GM12878 (cell line): ENCODE measurements at regions not wholly inside any gene's neighbourhood (a gene's known extent, or its start where the extent isn't known, plus 50 kb on each side); places are given as distances from the start of the nearest gene placed in this dataset.
A peak's percentile ranks its signal among the peaks of the same experiment; 100 is the strongest.

Source experiments
- ATAC-seq: fragments of 200-7000 bp; cut with Tn5 transposase; 3 replicates; pipeline ENCODE4 v1.9.1; 2020; ENCODE audit warnings: mild to moderate bottlenecking, moderate library complexity
- BruUV-seq: library from RNA; stranded (reverse); fragments of 400-500 nt; replicated peaks from 2 replicates; lab custom pipeline; 2021; lab: Mats Ljungman, UMichigan
- CTCF ChIA-PET: fragments of 300-600 bp; sonication (Branson Sonifier 250); formaldehyde crosslinking; extraction: SDS; loops from one replicate; lab custom pipeline; 2021; ENCODE audit warnings: inconsistent platforms; lab: Yijun Ruan, JAX
- POLR2A ChIA-PET: fragments of 350-600 bp; formaldehyde crosslinking; extraction: SDS; loops from one replicate; lab custom pipeline; 2021; ENCODE audit warnings: inconsistent platforms; lab: Charles Lee
- RAD21 ChIA-PET: fragments of 300-600 bp; sonication (Branson Sonifier 250); formaldehyde crosslinking; loops from one replicate; lab custom pipeline; 2023; ENCODE audit warnings: antibody characterized with exemption; ENCODE audit not compliant: unreplicated experiment; lab: Charles Lee
- SMC1A ChIA-PET: fragments of 300-600 bp; sonication (Branson Sonifier 250); formaldehyde crosslinking; loops from one replicate; lab custom pipeline; 2023; ENCODE audit not compliant: unreplicated experiment, uncharacterized antibody; lab: Charles Lee
- DNase-seq: peaks from one replicate; pipeline ENCODE4 v3.0.0-alpha.2; 2011; ENCODE audit warnings: low read depth, low spot score
- FAIRE-seq: peaks from 3 replicates; lab custom pipeline; 2011; peaks lifted over from hg19 to GRCh38; lab: Jason Lieb, UNC
- H2AFZ ChIP-seq: 2 replicates; pipeline ENCODE4 v1.6.0; 2011; ENCODE audit warnings: low read depth, low read length, control low read depth; ENCODE audit not compliant: control insufficient read depth
- H3K27ac ChIP-seq: 2 replicates; pipeline ENCODE4 v1.5.1; 2011; ENCODE audit warnings: control low read depth; ENCODE audit not compliant: control insufficient read depth, insufficient read depth
- H3K27me3 ChIP-seq, 2 experiments: replicated peaks in 1 of 2; 2 replicates each; pipeline versions ENCODE4 v1.6.0 to v1.6.1; 2011; ENCODE audit warnings: low read length in 1 of 2; ENCODE audit not compliant: control insufficient read depth in 2 of 2, insufficient read depth in 2 of 2
- H3K36me3 ChIP-seq, 2 experiments: 2 replicates each; pipeline ENCODE4 v1.5.1; 2011; ENCODE audit warnings: low read length in 1 of 2; ENCODE audit not compliant: control insufficient read depth in 2 of 2, insufficient read depth in 2 of 2
- H3K4me1 ChIP-seq: 2 replicates; pipeline ENCODE4 v1.6.1; 2011; ENCODE audit warnings: mild to moderate bottlenecking, low read length, moderate library complexity, mixed read lengths; ENCODE audit not compliant: control insufficient read depth, insufficient read depth
- H3K4me2 ChIP-seq: 2 replicates; pipeline ENCODE4 v1.6.0; 2011; ENCODE audit warnings: control low read depth; ENCODE audit not compliant: control insufficient read depth, insufficient read depth
- H3K4me3 ChIP-seq: fragments of 200-600 bp; sonication (generic); 2 replicates; pipeline ENCODE4 v1.5.1; 2016
- H3K79me2 ChIP-seq: 2 replicates; pipeline ENCODE4 v1.6.0; 2011; ENCODE audit warnings: low read length; ENCODE audit not compliant: control insufficient read depth, insufficient read depth
- H3K9ac ChIP-seq: 2 replicates; pipeline ENCODE4 v1.8.0; 2011; ENCODE audit warnings: low read length, control low read depth, mixed read lengths; ENCODE audit not compliant: control insufficient read depth, insufficient read depth
- H3K9me3 ChIP-seq: replicated peaks from 3 replicates; pipeline ENCODE4 v1.5.1; 2011; ENCODE audit warnings: mild to moderate bottlenecking, low read length; ENCODE audit not compliant: control insufficient read depth, insufficient read depth
- H4K20me1 ChIP-seq: 2 replicates; pipeline ENCODE4 v1.6.0; 2011; ENCODE audit not compliant: control insufficient read depth, insufficient read depth
- CTCF ChIP-seq, 3 experiments: IDR thresholded peaks in 2 of 3; conservative IDR thresholded peaks in 1 of 3; 2 replicates each; pipeline ENCODE4 v1.5.1; 2011; ENCODE audit warnings: low read depth in 3 of 3, low read length in 3 of 3, mild to moderate bottlenecking in 3 of 3, control low read depth in 2 of 3, moderate library complexity in 2 of 3, inconsistent platforms in 1 of 3, mixed read lengths in 1 of 3; ENCODE audit not compliant: control insufficient read depth in 2 of 3, insufficient read depth in 1 of 3; ENCODE audit errors: extremely low read depth in 1 of 3
- RFX5 ChIP-seq: IDR thresholded peaks from 2 replicates; pipeline ENCODE4 v1.6.1; 2011; ENCODE audit warnings: low read depth, low read length, improper control_type of control experiment
- TCF12 ChIP-seq: IDR thresholded peaks from 2 replicates; pipeline ENCODE4 v1.6.1; 2011; ENCODE audit warnings: low read depth, mild to moderate bottlenecking, low read length
- ZBED1 ChIP-seq: IDR thresholded peaks from 2 replicates; pipeline ENCODE4 v1.6.1; 2016; ENCODE audit warnings: borderline replicate concordance
- ZBTB11 ChIP-seq: fragments of 450-650 bp; formaldehyde crosslinking; IDR thresholded peaks from 2 replicates; pipeline ENCODE4 v1.5.0; 2022; ENCODE audit warnings: mild to moderate bottlenecking, missing genetic modification characterization
- ZZZ3 ChIP-seq: IDR thresholded peaks from 2 replicates; pipeline ENCODE4 v1.6.1; 2011; ENCODE audit warnings: low read depth; ENCODE audit not compliant: control insufficient read depth, insufficient read length
- WGBS: methylation state at CpG from one replicate; pipeline ENCODE4 v1.1.6; 2016; ENCODE audit warnings: low lambda C conversion rate; ENCODE audit not compliant: insufficient replicate concordance, insufficient coverage; ENCODE audit errors: missing lambda C conversion rate; 5-methylcytosine and 5-hydroxymethylcytosine counted together
- in situ Hi-C: fragments of 300-500 bp; cut with MboI; formaldehyde crosslinking; loops from 9 replicates; pipeline ENCODE4 v1.14.3; 2018; ENCODE audit warnings: mixed read lengths
- intact Hi-C: fragments of 100-400 bp; cut with micrococcal nuclease; formaldehyde crosslinking; loops from one replicate; pipeline ENCODE4 v1.14.2; 2022; ENCODE audit not compliant: unreplicated experiment

DNA sequence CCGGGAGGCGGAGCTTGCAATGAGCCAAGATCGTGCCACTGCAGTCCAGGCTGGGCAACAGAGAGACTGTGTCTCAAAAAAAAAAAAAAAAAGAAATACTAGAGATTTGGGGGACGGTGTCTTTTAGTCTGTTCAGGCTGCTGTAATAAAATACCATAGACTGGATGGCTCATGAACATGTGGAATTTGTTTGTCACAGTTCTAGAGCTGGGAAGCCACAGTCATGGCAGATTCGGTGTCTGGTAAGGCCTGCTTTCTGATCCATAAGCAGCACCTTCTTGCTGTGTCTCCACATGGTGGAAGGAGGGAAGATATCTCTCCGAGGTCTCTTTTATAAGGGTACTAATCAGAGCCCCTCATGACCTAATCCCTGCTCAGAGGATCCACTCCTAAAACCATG is 102.7 kb upstream of the MKLN1 start:
- Histone ChIP-seq H3K4me2 (no peak overlapping the region), H3K27me3 (no peaks in the 10 kb centered on the region), H3K4me1 (peaks cover 3% of the 10 kb centered on the region; the same call in 1 of the 2 replicates), H4K20me1 (no peaks in the 10 kb centered on the region), H3K9ac (no peak overlapping the region), H3K9me3 (no peaks in the 10 kb centered on the region; the same call in 2 of the 3 replicates), H3K27ac (no peak overlapping the region), H3K36me3 (no peaks in the 10 kb centered on the region), H3K4me3 (no peak overlapping the region), H2AFZ (no peak overlapping the region), H3K79me2 (no peaks in the 10 kb centered on the region)
- CTCF ChIA-PET, result interaction anchor here (0.6 kb wide), 1 partner anchor 328 kb away, joined by 3 read pairs; no protein-coding TSS in a partner anchor
- in situ Hi-C loops, result no loop called here
- intact Hi-C loops, result no loop called here
- no peak for TF ChIP-seq ZBED1
- DNase-seq, result no peak
- ATAC-seq, result no peak
- POLR2A ChIA-PET, result no interaction called here
- WGBS, result 74% methylated on average over 3 of the region's 6 CpGs
- no TSS peak for BruUV-seq
- no peak for FAIRE-seq
- SMC1A ChIA-PET, result no interaction called here
- RAD21 ChIA-PET, result interaction anchor here (1.1 kb wide), 1 partner anchor 101 kb away, joined by 3 read pairs; no protein-coding TSS in a partner anchor

DNA sequence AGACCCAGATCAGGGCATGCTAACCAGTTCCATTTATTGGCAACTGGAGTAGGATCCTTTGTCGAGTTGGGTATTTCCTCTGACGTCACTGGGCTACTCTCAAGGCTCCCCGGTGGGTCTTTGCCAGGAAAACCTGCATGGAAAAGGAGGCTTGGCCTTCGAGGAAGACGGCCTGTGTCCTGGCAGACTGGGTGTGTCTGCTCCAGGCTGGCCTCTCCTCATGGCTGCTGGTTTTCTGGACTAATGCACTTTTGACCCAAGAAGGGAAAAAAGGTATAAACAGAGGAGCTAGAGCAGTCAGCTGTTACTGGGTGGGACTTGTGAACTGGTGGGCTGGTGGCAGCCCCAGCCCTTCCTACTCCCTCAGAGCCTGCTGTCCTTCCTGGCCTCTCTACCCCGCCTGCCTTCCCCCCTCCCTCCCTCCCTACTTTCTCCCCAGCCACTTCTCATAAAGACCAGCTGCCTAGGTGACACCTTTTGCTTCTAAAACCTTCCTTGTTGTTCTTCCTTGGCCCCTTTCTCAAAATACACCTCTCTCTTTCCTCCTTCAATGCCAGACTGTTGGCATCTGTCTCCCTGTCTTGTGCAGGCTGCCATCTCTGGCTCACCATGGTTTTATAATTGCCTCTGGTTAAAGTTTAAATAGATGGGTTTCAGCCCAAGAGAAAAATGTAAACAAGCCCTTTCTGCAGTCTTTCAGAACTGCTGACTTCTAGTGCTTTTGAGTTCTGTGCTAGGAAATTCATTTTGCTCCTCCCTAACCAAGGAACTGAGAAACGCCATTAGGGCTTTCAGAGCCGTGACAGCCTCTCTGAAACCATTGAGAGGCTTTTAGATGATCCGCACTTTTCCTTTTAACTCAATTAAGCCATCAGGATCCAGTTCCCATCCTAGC is 101.8 kb upstream of the MKLN1 start:
- Histone ChIP-seq H3K79me2 (no peaks in the 10 kb centered on the region), H3K4me3 (no peak overlapping the region), H3K9ac (no peak overlapping the region), H3K4me1 (0 out of 2 replicates have a peak, but pooled peaks cover 3% of the 10 kb centered on the region), H4K20me1 (no peaks in the 10 kb centered on the region), H2AFZ (no peak overlapping the region; the same call in 1 of the 2 replicates), H3K27ac (no peak overlapping the region), H3K27me3 (no peaks in the 10 kb centered on the region), H3K9me3 (no peaks in the 10 kb centered on the region), H3K4me2 (no peak overlapping the region), H3K36me3 (no peaks in the 10 kb centered on the region)
- ChIA-PET SMC1A (no interaction called here), CTCF (no interaction called here), RAD21 (interaction anchor here (1.1 kb wide), 1 partner anchor 102 kb away, joined by 3 read pairs; no protein-coding TSS in a partner anchor), POLR2A (no interaction called here)
- intact Hi-C loops (no loop called here), in situ Hi-C loops (no loop called here)
- BruUV-seq, result no TSS peak
- 62% methylated on average over 8 of the region's 9 CpGs for WGBS
- no peak for FAIRE-seq
- peak; percentile 62 for ATAC-seq
- no peak for DNase-seq
- TF ChIP-seq CTCF (IDR thresholded peaks at IDR 0.05 in 2 of 3, conservative IDR thresholded peaks at IDR 0.05 in 1 of 3; ENCODE audit: control insufficient read depth in 2 of 3, extremely low read depth in 1 of 3, insufficient read depth in 1 of 3, low read depth in 3 of 3, low read length in 3 of 3) (no peak), ZZZ3 (no peak), ZBTB11 (CRISPR knock-in tag) (no peak), TCF12 (no peak), RFX5 (peak; percentile 75)
